Thyroid gland (tissue), 4 donors: ENCODE measurements at regions not wholly inside any gene's neighbourhood (a gene's known extent, or its start where the extent isn't known, plus 50 kb on each side); places are given as distances from the start of the nearest gene placed in this dataset.

Source experiments
- POLR2A ChIP-seq, 2 donors: fragments of 450-650 bp; IDR thresholded peaks; one replicate each; pipeline ENCODE4 v1.6.1; 2017; ENCODE audit warnings: antibody characterized with exemption in 2 of 2, mild to moderate bottlenecking in 2 of 2, moderate library complexity in 1 of 2
- TF ChIP-seq, protein P1 (sequence below), 6 experiments: fragments of 200-600 bp in 3 of 6; fragments of 450-650 bp in 3 of 6; sonication (generic) in 3 of 6; IDR thresholded peaks; one replicate each; pipeline ENCODE4 v1.5.1; 2016 to 2019; ENCODE audit warnings: antibody characterized with exemption in 6 of 6, mild to moderate bottlenecking in 2 of 6, inconsistent platforms in 1 of 6, moderate library complexity in 1 of 6

DNA sequence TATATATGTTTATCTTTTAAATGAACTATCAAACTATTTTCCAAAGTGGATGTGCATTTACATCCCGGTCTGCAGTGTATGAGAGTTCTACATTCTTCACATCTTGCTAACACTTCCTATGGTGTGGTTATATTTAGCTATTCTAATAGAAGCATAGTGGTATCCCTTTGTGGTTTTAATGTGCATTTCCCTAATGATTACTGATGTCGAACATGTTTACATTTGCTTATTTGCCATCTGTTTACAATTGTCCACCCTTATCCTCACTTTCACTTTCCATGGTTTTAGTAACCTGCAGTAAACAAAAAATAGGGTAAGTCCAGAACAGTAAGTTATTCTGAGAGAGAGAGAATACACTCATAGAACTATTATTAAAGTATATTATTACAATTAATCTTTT is 360.5 kb upstream of the NAALADL2 start:
- TF ChIP-seq, protein P1, sequence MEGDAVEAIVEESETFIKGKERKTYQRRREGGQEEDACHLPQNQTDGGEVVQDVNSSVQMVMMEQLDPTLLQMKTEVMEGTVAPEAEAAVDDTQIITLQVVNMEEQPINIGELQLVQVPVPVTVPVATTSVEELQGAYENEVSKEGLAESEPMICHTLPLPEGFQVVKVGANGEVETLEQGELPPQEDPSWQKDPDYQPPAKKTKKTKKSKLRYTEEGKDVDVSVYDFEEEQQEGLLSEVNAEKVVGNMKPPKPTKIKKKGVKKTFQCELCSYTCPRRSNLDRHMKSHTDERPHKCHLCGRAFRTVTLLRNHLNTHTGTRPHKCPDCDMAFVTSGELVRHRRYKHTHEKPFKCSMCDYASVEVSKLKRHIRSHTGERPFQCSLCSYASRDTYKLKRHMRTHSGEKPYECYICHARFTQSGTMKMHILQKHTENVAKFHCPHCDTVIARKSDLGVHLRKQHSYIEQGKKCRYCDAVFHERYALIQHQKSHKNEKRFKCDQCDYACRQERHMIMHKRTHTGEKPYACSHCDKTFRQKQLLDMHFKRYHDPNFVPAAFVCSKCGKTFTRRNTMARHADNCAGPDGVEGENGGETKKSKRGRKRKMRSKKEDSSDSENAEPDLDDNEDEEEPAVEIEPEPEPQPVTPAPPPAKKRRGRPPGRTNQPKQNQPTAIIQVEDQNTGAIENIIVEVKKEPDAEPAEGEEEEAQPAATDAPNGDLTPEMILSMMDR (IDR thresholded peaks at IDR 0.05): no peak
- no peak for TF ChIP-seq POLR2A (IDR thresholded peaks at IDR 0.05)
